HG03060 (cell line): ENCODE measurements at regions not wholly inside any gene's neighbourhood (a gene's known extent, or its start where the extent isn't known, plus 50 kb on each side); places are given as distances from the start of the nearest gene placed in this dataset.

Experiments used
- ATAC-seq: cut with Tn5 transposase; IDR thresholded peaks from one replicate; pipeline ENCODE4 v1.9.1; 2021; ENCODE audit warnings: low read depth, moderate number of reproducible peaks; ENCODE audit not compliant: unreplicated experiment

- no peak for ATAC-seq
These were observed 228.8 kb downstream of the TGFB2 start for GRCh38 chr1:218573925-218574324.

- no peak for ATAC-seq
These were observed 229.9 kb downstream of the TGFB2 start for GRCh38 chr1:218575079-218575478.

GRCh38 chr1:218575856-218576255, 230.7 kb downstream of the TGFB2 start:
- ATAC-seq = no peak

- ATAC-seq = no peak
These were observed 237.5 kb downstream of the TGFB2 start for GRCh38 chr1:218582646-218583045.

- ATAC-seq = no peak
These were observed 239.5 kb downstream of the TGFB2 start for GRCh38 chr1:218584418-218585155.

- no peak for ATAC-seq
These were observed 240.5 kb downstream of the TGFB2 start for GRCh38 chr1:218585511-218586184.

GRCh38 chr1:218587900-218588299, 242.8 kb downstream of the TGFB2 start:
- no peak for ATAC-seq

GRCh38 chr1:218588540-218589172, 243.5 kb downstream of the TGFB2 start:
- no peak for ATAC-seq

GRCh38 chr1:218589487-218589886, 244.4 kb downstream of the TGFB2 start:
- no peak for ATAC-seq

GRCh38 chr1:218591966-218592365, 246.8 kb downstream of the TGFB2 start:
- ATAC-seq = no peak

GRCh38 chr1:218592688-218593087, 247.6 kb downstream of the TGFB2 start:
- no peak for ATAC-seq

GRCh38 chr1:218600968-218601367, 255.8 kb downstream of the TGFB2 start:
- no peak for ATAC-seq

GRCh38 chr1:218604217-218604616, 259.1 kb downstream of the TGFB2 start:
- no peak for ATAC-seq

GRCh38 chr1:218611916-218612585, 266.9 kb downstream of the TGFB2 start:
- ATAC-seq = no peak

- ATAC-seq = no peak
These were observed 268.0 kb downstream of the TGFB2 start for GRCh38 chr1:218613105-218613504.

- ATAC-seq = no peak
These were observed 268.9 kb downstream of the TGFB2 start for GRCh38 chr1:218614031-218614430.

- no peak for ATAC-seq
These were observed 271.5 kb downstream of the TGFB2 start for GRCh38 chr1:218616681-218617080.

- no peak for ATAC-seq
These were observed 272.9 kb downstream of the TGFB2 start for GRCh38 chr1:218617986-218618385.

GRCh38 chr1:218620956-218621355, 275.8 kb downstream of the TGFB2 start:
- no peak for ATAC-seq

- no peak for ATAC-seq
These were observed 278.9 kb downstream of the TGFB2 start for GRCh38 chr1:218624052-218624451.

- ATAC-seq = no peak
These were observed 280.3 kb downstream of the TGFB2 start for GRCh38 chr1:218625393-218625792.
